Epithelial cell of proximal tubule (primary cell): ENCODE measurements at regions not wholly inside any gene's neighbourhood (a gene's known extent, or its start where the extent isn't known, plus 50 kb on each side); places are given as distances from the start of the nearest gene placed in this dataset.

Experiments used
- DNase-seq: peaks from one replicate; pipeline ENCODE4 v3.0.0-alpha.2; 2011; ENCODE audit warnings: low read depth
- H3K4me3 ChIP-seq: 2 replicates; pipeline ENCODE4 v1.5.1; 2011; ENCODE audit warnings: low read depth, mild to moderate bottlenecking, low read length
- TF ChIP-seq, protein P1 (sequence below): conservative IDR thresholded peaks from 2 replicates; pipeline ENCODE4 v1.5.1; 2012; ENCODE audit warnings: low read depth, mild to moderate bottlenecking, low read length

- TF ChIP-seq, protein P1, sequence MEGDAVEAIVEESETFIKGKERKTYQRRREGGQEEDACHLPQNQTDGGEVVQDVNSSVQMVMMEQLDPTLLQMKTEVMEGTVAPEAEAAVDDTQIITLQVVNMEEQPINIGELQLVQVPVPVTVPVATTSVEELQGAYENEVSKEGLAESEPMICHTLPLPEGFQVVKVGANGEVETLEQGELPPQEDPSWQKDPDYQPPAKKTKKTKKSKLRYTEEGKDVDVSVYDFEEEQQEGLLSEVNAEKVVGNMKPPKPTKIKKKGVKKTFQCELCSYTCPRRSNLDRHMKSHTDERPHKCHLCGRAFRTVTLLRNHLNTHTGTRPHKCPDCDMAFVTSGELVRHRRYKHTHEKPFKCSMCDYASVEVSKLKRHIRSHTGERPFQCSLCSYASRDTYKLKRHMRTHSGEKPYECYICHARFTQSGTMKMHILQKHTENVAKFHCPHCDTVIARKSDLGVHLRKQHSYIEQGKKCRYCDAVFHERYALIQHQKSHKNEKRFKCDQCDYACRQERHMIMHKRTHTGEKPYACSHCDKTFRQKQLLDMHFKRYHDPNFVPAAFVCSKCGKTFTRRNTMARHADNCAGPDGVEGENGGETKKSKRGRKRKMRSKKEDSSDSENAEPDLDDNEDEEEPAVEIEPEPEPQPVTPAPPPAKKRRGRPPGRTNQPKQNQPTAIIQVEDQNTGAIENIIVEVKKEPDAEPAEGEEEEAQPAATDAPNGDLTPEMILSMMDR, result no peak
- H3K4me3 ChIP-seq, result no peak overlapping the region
- no peak for DNase-seq
These were observed 1972.9 kb upstream of the ACO1 start for GRCh38 chr9:30411571-30411970.

DNA sequence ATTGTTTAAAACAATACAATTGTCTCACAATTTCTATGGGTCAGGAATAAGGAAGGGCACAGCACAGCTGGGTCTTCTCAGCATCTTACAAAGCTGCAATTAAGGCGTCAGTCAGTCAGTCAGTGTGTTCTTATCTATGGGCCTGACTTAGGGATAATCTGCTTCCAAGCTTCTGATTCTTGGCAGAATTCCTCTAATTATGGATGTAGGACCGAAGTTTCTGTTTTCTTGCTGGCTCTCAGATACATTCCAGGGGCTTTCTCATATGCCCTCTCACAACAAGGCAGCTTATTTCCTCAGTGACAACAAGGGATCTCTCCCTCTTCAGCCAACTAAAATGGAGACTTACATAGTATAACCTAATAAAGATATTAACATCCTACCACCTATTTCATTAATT, 1925.3 kb upstream of the ACO1 start:
- TF ChIP-seq, protein P1, result no peak
- no peak overlapping the region for H3K4me3 ChIP-seq
- DNase-seq, result no peak

DNA sequence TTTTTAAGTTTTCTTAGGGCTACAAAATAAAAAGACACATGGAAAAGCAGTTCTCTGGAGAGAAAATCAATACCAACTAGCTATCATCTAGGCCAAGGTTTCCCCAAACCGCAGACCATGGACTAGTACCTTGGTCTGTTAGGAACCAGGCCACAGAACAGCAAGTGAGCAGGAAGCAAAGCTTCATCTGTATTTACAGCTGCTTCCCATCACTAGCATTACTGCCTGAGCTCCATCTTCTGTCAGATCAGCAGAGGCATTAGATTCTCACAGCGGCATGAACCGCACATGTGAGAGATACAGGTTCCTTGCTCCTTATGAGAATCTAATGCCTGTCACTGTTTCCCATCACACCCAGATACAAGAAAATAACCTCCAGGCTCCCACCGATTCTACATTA, 1907.6 kb upstream of the ACO1 start:
- no peak for DNase-seq
- H3K4me3 ChIP-seq, result no peak overlapping the region
- TF ChIP-seq, protein P1, result no peak

GRCh38 chr9:30478684-30479083, 1905.8 kb upstream of the ACO1 start:
- DNase-seq, result no peak
- TF ChIP-seq, protein P1, result no peak
- no peak overlapping the region for H3K4me3 ChIP-seq

DNA sequence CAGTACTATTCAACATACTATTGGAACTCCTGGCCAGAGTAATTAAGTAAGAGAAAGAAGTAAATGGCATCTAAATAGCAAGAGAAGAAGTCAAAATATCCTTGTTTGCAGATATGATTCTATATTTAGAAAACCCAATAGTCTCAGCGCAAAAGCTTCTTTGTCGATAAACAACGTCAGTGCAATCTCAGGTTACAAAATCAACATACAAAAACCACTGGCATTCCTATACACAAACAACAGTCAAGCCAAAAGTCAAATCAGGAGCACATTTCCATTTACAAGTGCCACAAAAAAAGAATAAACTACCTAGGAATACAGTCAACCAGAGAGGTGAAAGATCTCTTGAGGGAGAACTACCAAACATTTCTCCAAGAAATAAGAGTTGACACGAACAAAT, 1901.9 kb upstream of the ACO1 start:
- H3K4me3 ChIP-seq, result no peak overlapping the region
- TF ChIP-seq, protein P1, result no peak
- DNase-seq, result no peak

GRCh38 chr9:30484690-30485089, 1899.8 kb upstream of the ACO1 start:
- H3K4me3 ChIP-seq, result no peak overlapping the region
- TF ChIP-seq, protein P1, result no peak
- DNase-seq, result no peak

GRCh38 chr9:30504502-30504905, 1879.9 kb upstream of the ACO1 start:
- no peak for DNase-seq
- no peak overlapping the region for H3K4me3 ChIP-seq
- TF ChIP-seq, protein P1, result no peak
